ENCODE measurements at regions not wholly inside any gene's neighbourhood (a gene's known extent, or its start where the extent isn't known, plus 50 kb on each side); places are given as distances from the start of the nearest gene placed in this dataset.

DNA sequence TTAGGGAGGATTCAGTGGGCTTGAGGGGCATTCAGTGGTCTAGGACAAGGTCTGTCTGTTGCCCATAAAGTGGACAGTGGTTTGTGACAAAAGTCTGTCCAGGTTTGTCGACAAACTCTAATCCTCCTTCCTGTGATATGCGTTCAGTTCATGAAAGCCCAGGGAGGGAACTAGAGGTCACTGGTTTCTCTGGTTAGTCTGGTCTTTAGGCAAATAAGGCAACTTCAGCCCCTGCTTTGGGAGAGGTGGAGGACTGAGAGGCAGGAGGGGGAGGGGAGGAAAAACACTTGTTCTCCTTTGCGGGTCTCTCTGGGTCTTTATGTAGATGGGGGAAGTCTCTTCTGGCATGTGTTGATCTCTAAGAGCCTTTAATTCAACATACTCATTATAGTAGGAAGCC is 235.1 kb upstream of the PWP1 start:
- DNase-seq, result no peak

DNA sequence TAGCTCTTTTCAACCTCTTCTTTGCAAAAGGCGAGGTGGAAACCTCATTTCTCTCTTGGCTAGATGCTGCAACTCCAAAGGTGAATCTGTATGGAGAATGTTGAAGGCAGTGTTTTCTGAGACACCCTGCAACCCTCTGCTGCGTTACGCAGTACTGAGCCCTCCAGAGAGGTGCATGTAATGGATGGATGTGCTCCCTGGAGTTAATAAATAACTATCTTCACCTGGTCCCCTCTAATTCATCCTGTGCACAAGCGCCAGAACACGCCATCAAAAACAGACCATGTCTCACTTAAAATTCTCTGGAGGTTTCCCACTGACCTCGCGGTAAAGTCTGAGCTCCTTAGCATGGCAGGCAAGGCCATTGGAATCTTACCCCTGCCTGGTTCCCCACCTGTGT is 234.4 kb upstream of the PWP1 start:
- no peak for DNase-seq

DNA sequence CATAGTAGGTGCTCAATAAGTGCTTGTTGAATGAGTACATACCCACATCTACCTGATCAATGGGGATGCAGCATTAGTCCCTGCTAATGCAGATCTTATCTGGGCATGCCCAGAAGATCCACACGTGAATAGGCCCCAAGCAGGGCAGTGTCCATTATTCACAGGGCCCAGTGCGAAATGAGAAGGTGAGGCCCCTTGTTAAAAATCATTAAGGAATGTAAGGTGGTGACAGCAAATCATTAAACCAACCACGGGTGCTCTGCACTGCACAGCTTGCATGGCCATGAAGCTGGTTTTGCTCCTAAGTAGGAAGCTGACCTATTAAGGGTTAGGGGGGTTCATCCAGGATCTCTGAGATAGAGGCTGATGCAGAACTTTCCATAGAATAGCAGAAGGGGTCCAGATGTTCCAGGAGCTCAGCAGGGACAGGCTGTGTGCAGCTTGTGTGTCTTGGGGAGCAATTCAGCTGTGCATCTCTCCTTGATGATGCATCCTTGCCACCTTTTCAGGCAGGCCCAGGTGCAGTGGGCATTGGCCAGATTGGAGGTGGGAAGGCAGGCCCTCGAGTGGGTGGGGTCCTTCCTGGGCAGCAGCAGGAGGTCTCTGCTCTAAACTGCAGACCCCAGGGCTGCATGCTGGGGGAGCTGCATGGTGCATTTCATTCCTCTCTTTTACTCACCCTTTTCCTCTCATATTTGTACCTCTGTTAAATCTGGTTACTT is 231.3 kb upstream of the PWP1 start:
- DNase-seq, result no peak

DNA sequence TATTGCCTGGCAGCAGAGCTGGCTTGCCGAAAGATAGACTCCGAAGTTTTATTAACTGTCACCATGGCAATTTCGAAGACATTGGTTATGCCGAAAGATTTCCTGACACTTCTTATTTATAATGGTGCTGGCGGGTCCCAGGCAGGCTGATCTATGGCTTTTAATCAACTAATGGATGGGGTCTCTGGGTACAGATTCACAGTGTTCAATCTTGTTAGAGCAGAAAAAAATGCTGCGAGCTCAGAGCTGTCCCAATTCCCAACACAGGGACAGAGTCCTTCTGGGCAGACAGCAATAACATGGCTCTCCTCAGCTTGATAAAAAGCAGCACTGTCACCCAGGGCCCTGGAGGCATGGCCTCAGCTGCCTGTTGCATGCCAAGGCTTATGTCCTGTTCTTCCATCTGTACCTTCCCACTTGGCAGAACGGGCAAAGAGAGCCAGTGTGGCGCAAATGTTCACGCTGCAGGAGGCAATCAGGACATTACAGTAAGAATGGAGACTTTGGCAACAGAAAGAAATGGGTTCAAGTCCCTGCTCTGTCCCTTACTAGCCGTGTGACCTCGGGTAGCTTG is 228.2 kb upstream of the PWP1 start:
- DNase-seq, result no peak

DNA sequence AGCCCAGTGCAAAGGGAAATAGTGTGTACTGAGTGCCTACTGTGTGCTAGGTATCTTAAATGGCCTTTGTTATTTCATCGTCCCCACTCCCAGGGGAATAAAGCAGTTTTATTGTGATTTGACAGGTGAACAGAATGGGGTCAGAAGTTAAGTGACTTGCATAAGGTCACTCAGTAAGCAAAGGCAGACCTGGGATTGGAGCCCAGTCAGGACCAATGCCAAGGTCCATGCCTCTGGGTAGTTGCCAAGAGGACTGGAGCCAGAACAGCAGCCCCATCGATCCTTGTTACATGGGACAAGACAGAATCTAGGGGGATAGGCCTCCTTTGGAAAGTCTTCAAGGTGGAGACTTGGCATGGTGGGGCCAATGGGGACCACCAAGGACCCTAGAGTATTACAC is 227.4 kb upstream of the PWP1 start:
- DNase-seq, result no peak

DNA sequence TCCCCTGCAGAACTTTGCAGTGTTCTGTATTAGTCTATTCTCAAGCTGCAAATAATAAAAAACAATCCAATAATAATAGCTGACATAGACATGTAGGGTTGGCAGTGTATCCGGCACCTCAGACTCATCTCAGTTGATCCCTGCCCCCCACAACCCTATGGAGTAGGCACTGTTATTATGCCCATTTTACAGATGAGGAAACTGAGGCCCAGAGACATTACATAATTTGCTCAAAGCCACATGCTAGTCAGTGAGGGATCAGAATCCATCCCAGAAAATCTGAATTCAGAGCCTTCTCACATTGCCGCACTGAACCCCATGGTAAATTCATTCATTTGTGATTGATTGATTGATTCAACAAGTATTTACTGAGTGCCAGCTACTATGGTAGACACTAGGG is 226.6 kb upstream of the PWP1 start:
- no peak for DNase-seq

DNA sequence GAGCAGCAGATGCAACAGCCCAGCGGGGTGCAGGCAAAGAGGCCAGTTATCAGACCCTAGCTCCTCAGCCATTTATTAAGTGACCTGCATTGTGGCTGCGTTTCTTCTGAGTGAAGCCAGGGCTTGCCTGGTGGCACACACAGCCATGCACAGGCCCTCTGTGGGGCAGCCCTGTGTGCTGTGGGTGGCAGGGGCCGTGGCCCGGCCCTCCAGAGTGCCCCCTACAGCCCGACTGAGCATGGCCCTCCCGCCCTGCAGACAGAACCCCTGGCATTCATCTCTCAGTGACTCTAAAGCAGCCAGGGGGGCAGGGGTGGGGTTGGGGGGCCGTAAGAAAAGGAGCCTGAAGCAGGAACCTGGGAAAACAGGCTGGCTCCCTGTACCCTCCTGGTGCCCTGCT is 226.0 kb upstream of the PWP1 start:
- no peak for DNase-seq

DNA sequence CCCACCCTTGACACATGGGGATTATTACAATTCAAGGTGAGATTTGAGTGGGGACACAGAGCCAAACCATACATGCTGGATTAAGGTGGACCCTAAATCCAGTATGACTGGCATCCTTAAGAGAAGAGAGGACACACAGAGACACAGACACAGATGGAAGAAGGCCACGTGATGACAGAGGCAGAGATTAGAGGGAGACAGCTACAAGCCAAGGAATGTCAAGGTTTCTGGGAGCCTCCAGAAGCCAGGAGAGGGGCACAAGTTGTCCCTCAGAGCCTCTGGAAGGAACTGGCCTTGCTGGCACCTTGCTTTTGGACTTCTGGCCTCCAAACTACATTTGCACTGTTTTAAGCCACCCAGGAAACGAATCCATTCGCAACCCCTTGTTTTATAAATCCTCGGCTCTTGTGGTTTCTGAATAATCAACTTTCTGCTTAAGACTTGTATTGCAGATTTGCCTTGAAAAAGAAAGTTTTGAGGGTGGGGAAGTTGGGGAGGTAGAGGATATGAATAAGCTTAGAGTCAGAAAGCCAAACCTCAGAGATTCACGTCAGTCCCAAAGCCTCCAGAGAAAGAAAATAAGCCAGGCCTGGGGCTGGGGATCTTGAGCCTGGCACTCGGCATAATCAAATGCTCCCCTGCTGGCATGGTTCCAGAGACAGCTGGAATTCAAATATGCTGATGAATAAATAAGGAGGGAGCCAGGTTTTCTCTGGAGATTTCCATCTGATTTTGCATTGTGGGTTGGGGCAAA is 224.2 kb upstream of the PWP1 start:
- no peak for DNase-seq

DNA sequence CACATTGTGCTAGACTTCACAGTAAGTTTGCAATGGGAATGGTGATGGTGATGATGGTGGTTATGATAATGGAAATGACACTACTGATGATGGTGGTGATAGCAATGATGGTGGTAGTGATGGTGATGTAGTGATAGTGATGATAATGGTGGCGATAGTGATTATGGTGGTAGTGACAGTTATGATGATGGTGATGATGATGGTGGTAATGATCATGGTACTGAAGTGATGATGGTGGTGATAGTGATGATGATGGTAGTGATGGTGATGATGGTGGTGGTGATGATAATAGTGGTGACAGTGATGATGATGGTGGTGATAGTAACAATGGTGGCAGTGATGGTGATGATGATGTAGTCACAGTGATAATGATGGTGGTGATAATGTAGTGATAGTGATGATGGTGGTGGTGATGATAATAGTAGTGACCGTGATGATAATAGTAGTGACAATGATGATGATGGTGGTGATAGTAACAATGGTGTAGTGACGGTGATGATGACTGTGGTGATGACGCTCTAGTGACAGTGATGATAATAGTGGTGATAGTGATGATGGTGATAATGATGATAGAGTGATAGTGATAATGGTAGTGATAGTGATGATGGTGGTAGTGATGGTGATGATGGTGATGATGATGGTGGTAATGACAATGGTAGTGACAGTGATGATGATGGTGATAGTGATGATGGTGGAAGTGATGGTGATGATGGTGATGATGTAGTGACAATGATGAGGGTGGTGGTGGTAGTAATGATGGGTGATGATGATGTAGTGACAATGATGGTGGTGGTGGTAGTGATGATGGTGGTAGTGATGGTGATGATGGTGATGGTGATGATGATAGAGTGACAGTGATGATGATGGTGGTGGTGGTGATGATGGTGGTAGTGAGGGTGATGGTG is 222.9 kb upstream of the PWP1 start:
- no peak for DNase-seq

DNA sequence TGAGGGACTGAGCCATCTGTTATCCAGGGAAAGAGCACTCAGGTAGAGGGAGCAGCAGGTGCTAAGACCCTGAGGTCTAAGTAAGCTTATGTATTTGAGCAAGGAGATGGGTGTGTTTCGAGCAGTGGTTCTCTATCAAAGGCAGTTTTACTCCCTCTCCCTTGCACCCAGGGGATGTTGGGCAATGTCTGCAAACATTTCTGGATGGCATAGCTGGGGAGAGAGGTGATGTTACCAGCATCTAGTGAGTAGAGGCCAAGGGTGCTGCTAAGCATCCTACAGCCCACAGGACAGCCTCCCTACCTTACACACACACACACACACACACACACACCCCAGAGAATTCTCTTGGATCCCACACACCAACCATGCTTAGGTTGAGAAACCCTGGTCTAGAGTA is 221.0 kb upstream of the PWP1 start:
- no peak for DNase-seq

DNA sequence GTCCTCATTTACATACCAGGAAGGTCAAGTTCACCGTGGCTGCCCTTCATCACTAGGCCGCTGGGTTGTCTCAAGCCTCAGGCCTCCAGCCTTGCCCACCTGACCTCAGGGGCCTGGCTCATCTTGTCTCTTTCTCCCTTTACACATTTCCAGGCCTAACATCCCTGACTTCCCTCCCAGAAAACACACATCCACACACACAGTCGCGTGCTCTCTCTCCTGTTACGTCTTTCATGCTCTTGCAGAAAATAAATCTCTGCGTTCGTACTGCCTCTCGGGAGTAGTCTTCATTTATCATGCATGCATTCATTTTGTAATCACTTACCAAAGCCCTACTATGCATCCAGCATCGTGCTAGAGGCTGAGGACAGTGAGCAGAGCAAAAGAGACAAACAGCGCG is 220.0 kb upstream of the PWP1 start:
- no peak for DNase-seq

DNA sequence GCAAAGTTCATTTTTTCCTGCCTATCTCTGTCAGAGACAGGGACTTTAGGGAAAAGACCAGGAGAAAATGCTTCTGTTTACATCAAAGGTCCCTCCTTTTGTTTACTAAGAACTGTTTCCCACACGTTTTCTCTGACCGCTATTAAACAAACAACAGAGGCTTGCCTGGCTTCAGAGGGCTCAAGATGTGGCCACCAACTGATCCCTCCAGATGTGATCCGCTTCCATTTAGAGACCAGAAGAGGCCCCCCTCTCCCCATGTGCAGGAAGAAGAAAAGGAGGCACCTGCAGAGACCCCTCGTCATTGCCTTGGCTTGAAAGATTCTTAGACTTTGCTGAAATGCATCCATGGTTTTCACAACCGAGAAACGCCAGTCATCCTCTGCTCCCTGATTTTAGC is 217.9 kb upstream of the PWP1 start:
- DNase-seq, result no peak

DNA sequence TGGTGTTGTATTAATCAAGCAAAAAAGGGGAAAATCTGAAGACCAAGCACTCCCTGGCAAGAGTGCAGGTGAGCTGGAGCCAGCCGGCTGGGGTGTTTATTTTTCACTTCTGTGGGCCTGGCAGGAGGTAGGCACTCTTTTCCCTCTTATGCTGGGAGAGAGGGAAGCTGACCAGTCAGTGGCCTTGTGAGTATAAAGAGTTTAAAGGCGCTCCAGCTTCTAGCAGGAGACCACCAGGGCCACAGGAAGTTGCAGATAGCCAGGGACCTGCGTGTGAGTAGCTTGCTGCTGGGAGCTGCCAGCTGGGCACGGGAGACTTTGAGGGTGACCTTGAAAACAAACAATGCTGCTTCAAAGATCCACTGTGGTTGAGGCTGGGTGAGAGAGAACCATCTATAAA is 217.4 kb upstream of the PWP1 start:
- DNase-seq, result no peak

DNA sequence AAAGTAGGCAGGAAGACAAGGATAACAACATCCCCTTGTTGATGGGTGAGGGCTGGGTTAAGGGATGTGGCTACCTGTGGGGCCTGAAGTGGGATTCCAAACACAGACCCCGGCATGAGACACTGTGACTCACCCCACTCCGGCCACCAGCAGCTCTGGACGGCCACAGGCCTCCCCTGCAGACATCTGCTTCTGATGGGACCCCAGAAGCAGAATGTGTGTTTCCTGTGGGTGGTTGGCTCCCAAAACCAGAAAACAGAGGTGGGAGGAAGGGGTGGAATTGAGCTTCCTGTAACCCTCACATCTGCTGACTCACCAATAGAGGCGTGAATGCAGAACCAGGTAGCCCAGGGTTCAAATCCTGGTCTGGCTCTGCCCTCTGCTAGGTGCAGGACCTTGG is 216.6 kb upstream of the PWP1 start:
- DNase-seq, result no peak

DNA sequence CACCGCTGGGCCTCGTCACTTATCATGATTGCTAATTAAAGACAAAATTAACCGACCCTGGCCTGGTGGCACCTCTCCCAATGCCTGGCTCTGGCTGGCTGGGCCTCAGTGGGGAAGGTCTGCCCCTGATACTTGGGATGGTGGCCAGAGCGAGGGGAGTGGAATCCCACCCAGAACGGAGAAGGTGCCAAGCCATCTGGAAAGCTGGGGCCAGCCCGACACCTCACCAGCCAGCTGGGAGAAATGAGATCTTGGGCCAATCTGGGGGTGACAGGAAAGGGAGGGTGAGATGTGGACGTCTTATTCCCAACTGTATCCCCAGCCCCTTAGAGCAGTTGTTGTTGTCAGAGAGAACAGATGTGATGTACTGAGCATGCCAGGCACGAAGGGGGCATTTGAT is 215.0 kb upstream of the PWP1 start:
- DNase-seq, result no peak

DNA sequence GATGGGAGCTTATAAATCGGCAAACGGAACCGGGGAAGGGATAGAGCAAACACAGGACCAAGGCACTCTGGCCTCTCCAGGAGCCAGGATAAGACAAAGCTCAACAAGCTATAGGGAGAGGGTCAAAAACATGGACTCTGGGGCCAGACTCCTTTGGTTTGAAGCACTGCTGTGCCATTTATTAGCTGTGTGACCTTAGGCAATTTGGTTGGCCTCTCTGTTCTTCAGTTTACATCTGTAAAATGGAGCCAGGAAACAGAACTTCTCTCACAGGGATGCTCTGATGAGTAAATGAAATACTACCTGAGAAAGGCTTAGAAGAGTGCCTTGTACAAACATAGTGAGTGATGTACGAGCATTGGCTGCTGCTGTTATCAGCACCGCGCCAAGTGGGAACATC is 213.3 kb upstream of the PWP1 start:
- no peak for DNase-seq

DNA sequence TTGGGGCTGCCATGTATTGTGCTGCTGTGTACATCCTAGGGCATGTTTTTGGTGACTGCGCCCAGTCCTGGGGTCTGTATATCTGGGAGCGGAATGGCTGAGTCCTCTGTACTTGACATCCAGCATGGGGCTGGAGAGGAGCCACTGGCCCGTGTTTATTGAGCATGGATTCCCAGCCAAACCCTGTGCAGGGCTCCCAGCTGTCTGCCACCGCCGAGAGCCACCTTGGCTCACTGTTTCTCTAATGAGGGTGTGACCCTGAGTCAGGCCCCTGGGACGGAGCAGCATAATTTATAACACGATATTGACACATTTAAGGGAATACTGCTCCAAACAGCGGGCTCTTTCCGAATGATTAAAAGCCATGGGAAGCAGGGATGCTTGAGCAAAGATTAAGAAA is 211.5 kb upstream of the PWP1 start:
- DNase-seq, result no peak

DNA sequence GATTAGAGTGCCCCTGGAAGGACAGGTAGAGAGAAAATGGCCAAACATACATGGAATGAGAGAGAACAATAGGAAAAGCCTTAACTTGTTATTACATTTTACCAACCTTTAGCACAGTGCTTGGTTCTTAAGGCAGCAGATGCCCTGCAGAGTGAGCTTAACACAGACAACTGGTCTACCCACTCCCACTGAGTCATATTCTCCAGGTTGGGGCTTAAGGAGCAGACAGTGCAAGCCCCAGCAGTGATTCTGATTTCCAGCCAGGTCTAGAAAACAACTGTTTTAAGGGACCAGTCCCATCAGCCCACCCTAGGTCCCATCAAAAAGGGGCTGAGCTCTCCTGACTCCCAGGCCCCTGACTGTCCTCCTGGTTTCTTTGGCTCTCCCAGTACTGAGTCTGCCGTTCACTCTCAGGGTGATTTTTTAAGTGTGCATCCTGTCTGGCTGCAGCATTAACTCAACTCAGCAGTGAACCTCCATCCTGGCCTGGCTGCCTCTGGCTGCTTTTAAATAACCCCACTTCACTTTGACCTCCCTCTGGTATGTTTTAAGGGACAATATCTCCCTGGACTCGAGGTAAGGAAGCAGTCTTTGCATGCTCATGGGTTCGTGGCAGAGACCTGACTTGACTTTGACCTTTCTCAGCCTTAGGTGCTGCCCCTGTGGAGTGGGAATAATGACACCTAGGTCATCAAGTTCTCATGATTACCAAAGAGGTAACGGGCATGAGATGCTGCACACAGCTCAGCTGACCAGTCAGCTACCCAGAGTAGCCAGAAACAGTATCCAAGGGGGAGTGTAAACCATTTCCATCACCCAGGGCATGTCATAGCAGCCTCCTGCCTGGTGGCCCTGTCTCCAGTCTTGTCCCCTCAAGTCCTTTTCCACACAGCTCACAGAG is 210.7 kb upstream of the PWP1 start:
- no peak for DNase-seq

DNA sequence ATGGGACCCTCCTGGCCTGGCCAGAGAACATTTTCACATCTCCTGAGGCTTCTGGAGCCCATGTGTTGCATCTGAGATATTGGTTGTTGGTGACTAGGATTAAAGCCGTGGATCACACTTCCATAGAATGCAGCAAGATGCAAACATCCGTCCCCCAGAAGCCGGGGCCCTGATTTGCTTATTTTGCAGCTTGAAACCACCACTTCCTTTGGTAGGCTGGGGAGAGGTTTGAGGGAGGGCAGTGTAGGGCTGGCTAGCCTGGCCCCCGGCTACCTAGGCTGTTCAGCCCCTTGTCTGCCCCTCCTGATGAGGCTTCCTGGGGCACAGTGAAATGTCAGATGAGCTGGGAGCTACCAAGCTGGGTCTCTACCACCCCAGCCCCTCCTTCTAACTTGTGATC is 209.7 kb upstream of the PWP1 start:
- DNase-seq, result no peak

DNA sequence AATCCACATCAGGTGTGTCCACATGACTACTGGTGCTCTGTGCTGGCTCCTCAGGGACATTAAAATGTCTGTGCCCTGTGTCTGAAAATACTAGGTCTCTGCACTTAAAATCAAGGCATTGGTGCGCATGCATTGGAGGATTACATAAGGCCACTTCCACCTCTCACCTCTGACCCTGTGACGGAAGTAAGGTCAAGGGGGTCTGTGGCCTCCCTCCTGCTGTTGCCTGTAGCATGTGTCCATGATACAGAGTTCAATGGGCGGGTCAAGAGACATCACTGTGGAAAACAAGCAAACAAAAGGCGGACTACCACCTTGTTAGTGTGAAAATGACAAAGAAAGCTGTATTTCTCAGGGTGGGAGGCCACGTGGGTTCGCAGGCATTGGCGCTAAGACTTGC is 208.6 kb upstream of the PWP1 start:
- no peak for DNase-seq

DNA sequence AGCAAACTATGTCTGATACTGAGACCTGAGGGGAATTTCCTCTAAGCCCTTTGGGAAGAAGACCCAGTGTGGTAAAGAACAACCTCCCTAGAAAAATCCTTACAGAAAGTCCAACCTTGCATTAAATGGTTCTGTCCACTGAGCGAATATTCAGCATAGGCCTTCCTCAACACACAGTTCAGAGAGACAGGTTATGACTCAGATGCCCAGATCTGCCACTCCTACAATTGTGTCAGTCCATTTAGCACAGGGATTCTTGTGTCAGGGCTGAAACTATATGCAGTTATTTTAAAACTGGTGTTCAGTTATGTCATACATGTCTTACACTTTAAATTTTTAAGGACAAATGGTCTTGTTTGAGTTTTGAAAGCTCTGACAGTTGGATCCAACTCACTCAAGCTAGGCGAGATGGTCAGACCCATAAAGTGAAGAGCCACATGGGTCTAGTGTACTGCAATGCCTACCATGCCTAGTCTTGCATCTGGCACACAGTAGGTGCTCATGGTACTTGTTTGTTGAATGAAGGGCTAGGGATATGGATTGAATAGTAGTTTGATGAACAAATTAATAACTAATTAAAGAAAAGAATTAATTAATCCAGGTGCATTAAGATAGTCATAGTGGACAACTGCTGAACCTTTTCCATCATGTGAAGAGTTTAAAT is 207.5 kb upstream of the PWP1 start:
- no peak for DNase-seq

DNA sequence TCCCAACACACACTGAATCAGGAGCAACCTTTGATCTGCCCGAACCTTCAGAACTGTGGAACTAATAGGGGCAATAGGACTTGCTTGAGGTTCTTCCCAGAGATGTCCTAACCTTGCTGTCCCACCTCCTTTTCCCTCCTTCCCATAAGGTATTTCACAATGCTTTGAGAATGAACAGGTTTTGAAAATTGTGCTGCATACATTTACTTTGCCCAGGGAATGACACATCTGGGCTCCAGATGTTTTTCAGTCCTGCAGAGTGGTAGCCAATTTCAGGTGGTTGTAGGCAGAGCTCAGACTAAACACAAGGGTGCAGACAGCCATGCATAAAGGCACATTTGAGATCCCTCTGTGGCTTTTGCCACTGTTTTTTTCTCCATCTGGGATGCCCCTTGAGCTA is 206.7 kb upstream of the PWP1 start:
- DNase-seq, result no peak
